ENCODE measurements at regions not wholly inside any gene's neighbourhood (a gene's known extent, or its start where the extent isn't known, plus 50 kb on each side); places are given as distances from the start of the nearest gene placed in this dataset.

GRCh38 chr20:4443016-4443415 is 193.9 kb upstream of the ADRA1D start:
- no peak overlapping the region for H3K4me3 ChIP-seq (ENCODE audit: low read depth, low read length)
- no peak for TF ChIP-seq CTCF (IDR thresholded peaks at IDR 0.05; ENCODE audit: low read depth, low read length, missing control alignments)
- no peak for DNase-seq (ENCODE audit: low read depth)

GRCh38 chr20:4441871-4442270 is 192.8 kb upstream of the ADRA1D start:
- no peak for TF ChIP-seq CTCF (IDR thresholded peaks at IDR 0.05; ENCODE audit: low read depth, low read length, missing control alignments)
- no peak for DNase-seq (ENCODE audit: low read depth)
- no peak overlapping the region for H3K4me3 ChIP-seq (ENCODE audit: low read depth, low read length)

- DNase-seq (ENCODE audit: low read depth) = no peak
- H3K4me3 ChIP-seq (ENCODE audit: low read depth, low read length) = no peak overlapping the region
- no peak for TF ChIP-seq CTCF (IDR thresholded peaks at IDR 0.05; ENCODE audit: low read depth, low read length, missing control alignments)
Observed at GRCh38 chr20:4441191-4441590, 192.1 kb upstream of the ADRA1D start.

- H3K4me3 ChIP-seq (ENCODE audit: low read depth, low read length) = no peak overlapping the region
- TF ChIP-seq CTCF (IDR thresholded peaks at IDR 0.05; ENCODE audit: low read depth, low read length, missing control alignments) = no peak
- DNase-seq (ENCODE audit: low read depth) = no peak
Observed at GRCh38 chr20:4439461-4439860, 190.4 kb upstream of the ADRA1D start.

GRCh38 chr20:4437131-4437530 is 188.0 kb upstream of the ADRA1D start:
- TF ChIP-seq CTCF (IDR thresholded peaks at IDR 0.05; ENCODE audit: low read depth, low read length, missing control alignments) = no peak
- H3K4me3 ChIP-seq (ENCODE audit: low read depth, low read length) = no peak overlapping the region
- DNase-seq (ENCODE audit: low read depth) = no peak

- no peak for DNase-seq (ENCODE audit: low read depth)
- H3K4me3 ChIP-seq (ENCODE audit: low read depth, low read length) = no peak overlapping the region
- no peak for TF ChIP-seq CTCF (IDR thresholded peaks at IDR 0.05; ENCODE audit: low read depth, low read length, missing control alignments)
Observed at GRCh38 chr20:4435671-4436455, 186.8 kb upstream of the ADRA1D start.

GRCh38 chr20:4435225-4435624 is 186.1 kb upstream of the ADRA1D start:
- H3K4me3 ChIP-seq (ENCODE audit: low read depth, low read length) = no peak overlapping the region
- no peak for TF ChIP-seq CTCF (IDR thresholded peaks at IDR 0.05; ENCODE audit: low read depth, low read length, missing control alignments)
- no peak for DNase-seq (ENCODE audit: low read depth)
